Nephron progenitor cell (in vitro differentiated cells): ENCODE measurements at regions not wholly inside any gene's neighbourhood (a gene's known extent, or its start where the extent isn't known, plus 50 kb on each side); places are given as distances from the start of the nearest gene placed in this dataset.

Source experiments
- DNase-seq: peaks from one replicate; pipeline ENCODE4 v3.0.0; 2021
- H3K27ac Mint-ChIP-seq: 2 replicates; pipeline ENCODE4 v1.8.0; 2021; ENCODE audit warnings: mild to moderate bottlenecking, moderate library complexity, mixed read lengths
- H3K27me3 Mint-ChIP-seq: 2 replicates; pipeline ENCODE4 v1.8.0; 2021; ENCODE audit warnings: mild to moderate bottlenecking, low read depth, mixed read lengths; ENCODE audit not compliant: poor library complexity
- H3K36me3 Mint-ChIP-seq: 2 replicates; pipeline ENCODE4 v1.8.0; 2021; ENCODE audit warnings: low read depth, mixed read lengths
- H3K4me1 Mint-ChIP-seq: 2 replicates; pipeline ENCODE4 v1.8.0; 2021; ENCODE audit warnings: mixed read lengths
- H3K4me3 Mint-ChIP-seq: 2 replicates; pipeline ENCODE4 v1.8.0; 2021; ENCODE audit warnings: mild to moderate bottlenecking, moderate library complexity, mixed read lengths
- H3K9me3 Mint-ChIP-seq: 2 replicates; pipeline ENCODE4 v1.8.0; 2021; ENCODE audit warnings: mild to moderate bottlenecking, moderate library complexity, mixed read lengths
- CTCF ChIP-seq: fragments of 200-600 bp; sonication (generic); IDR thresholded peaks from 2 replicates; pipeline ENCODE4 v1.5.0; 2021; ENCODE audit warnings: antibody characterized with exemption

GRCh38 chr5:98721231-98721928 lies 52.1 kb upstream of the RGMB start:
- Mint-ChIP-seq H3K4me1 (peaks cover 5% of the 10 kb centered on the region), H3K9me3 (peaks cover 23% of the 10 kb centered on the region), H3K27ac (no peak overlapping the region), H3K4me3 (no peak overlapping the region), H3K36me3 (no peaks in the 10 kb centered on the region), H3K27me3 (peaks cover 7% of the 10 kb centered on the region)
- no peak for TF ChIP-seq CTCF
- no peak for DNase-seq

- no peak for TF ChIP-seq CTCF
- H3K27ac Mint-ChIP-seq: no peak overlapping the region
- peaks cover 5% of the 10 kb centered on the region for H3K4me1 Mint-ChIP-seq
- peaks cover 4% of the 10 kb centered on the region for H3K27me3 Mint-ChIP-seq
- peaks cover 23% of the 10 kb centered on the region for H3K9me3 Mint-ChIP-seq
- no peaks in the 10 kb centered on the region for H3K36me3 Mint-ChIP-seq
- no peak overlapping the region for H3K4me3 Mint-ChIP-seq
- no peak for DNase-seq
These were observed 51.3 kb upstream of the RGMB start for GRCh38 chr5:98722188-98722587.

- Mint-ChIP-seq H3K4me1 (peaks cover 5% of the 10 kb centered on the region), H3K4me3 (no peak overlapping the region), H3K27ac (no peak overlapping the region), H3K27me3 (peaks cover 4% of the 10 kb centered on the region), H3K9me3 (peaks cover 17% of the 10 kb centered on the region), H3K36me3 (no peaks in the 10 kb centered on the region)
- DNase-seq: no peak
- TF ChIP-seq CTCF: no peak
These were observed 50.4 kb upstream of the RGMB start for GRCh38 chr5:98723061-98723460.
